WERI-Rb-1 (cell line): ENCODE measurements at regions not wholly inside any gene's neighbourhood (a gene's known extent, or its start where the extent isn't known, plus 50 kb on each side); places are given as distances from the start of the nearest gene placed in this dataset.

Source experiments
- DNase-seq: peaks from one replicate; pipeline ENCODE4 v3.0.0-alpha.2; 2020
- H3K27ac ChIP-seq: fragments of 250-450 bp; sonication (Bioruptor Pico); 2 replicates; pipeline ENCODE4 v1.5.1; 2020; ENCODE audit warnings: mild to moderate bottlenecking, moderate library complexity
- H3K27me3 ChIP-seq: fragments of 250-450 bp; sonication (Bioruptor Pico); 2 replicates; pipeline ENCODE4 v1.5.1; 2021; ENCODE audit warnings: mild to moderate bottlenecking, low read depth, moderate library complexity; ENCODE audit not compliant: insufficient read depth, severe bottlenecking
- H3K36me3 ChIP-seq: fragments of 250-450 bp; sonication (Bioruptor Pico); 2 replicates; pipeline ENCODE4 v1.5.1; 2020; ENCODE audit warnings: mild to moderate bottlenecking, moderate library complexity
- H3K4me3 ChIP-seq: 2 replicates; pipeline ENCODE4 v1.5.1; 2011; ENCODE audit warnings: low read depth, mild to moderate bottlenecking, control low read depth, low read length
- H3K9me3 ChIP-seq: fragments of 250-450 bp; sonication (Bioruptor Pico); 2 replicates; pipeline ENCODE4 v1.5.1; 2021; ENCODE audit warnings: mild to moderate bottlenecking, moderate library complexity; ENCODE audit not compliant: severe bottlenecking
- CTCF ChIP-seq: IDR thresholded peaks from 2 replicates; pipeline ENCODE4 v1.5.1; 2011; ENCODE audit warnings: low read depth, mild to moderate bottlenecking, control low read depth, inconsistent platforms, low read length

- TF ChIP-seq CTCF = no peak
- Histone ChIP-seq H3K9me3 (no peaks in the 10 kb centered on the region), H3K27me3 (peaks cover 5% of the 10 kb centered on the region), H3K36me3 (no peaks in the 10 kb centered on the region), H3K27ac (no peak overlapping the region), H3K4me3 (no peak overlapping the region)
- DNase-seq = no peak
Measured at GRCh38 chr5:113965225-113965624, 396.6 kb upstream of the KCNN2 start.

GRCh38 chr5:113969901-113970300, 392.0 kb upstream of the KCNN2 start:
- no peak for TF ChIP-seq CTCF

GRCh38 chr5:113971454-113971853, 390.4 kb upstream of the KCNN2 start:
- Histone ChIP-seq H3K4me3 (no peak overlapping the region), H3K27ac (no peak overlapping the region), H3K9me3 (no peaks in the 10 kb centered on the region), H3K36me3 (no peaks in the 10 kb centered on the region), H3K27me3 (peaks cover 3% of the 10 kb centered on the region)
- no peak for TF ChIP-seq CTCF
- no peak for DNase-seq

More at GRCh38 chr5:113969901-113970300, 392.0 kb upstream of the KCNN2 start:
- H3K27ac ChIP-seq = no peak overlapping the region
- no peak for DNase-seq
- H3K27me3 ChIP-seq = peaks cover 3% of the 10 kb centered on the region
- H3K9me3 ChIP-seq = no peaks in the 10 kb centered on the region
- H3K4me3 ChIP-seq = no peak overlapping the region
- H3K36me3 ChIP-seq = no peaks in the 10 kb centered on the region

- H3K4me3 ChIP-seq = no peak overlapping the region
- DNase-seq = no peak
- no peaks in the 10 kb centered on the region for H3K36me3 ChIP-seq
- H3K9me3 ChIP-seq = no peaks in the 10 kb centered on the region
- H3K27ac ChIP-seq = no peak overlapping the region
- H3K27me3 ChIP-seq = no peaks in the 10 kb centered on the region
- no peak for TF ChIP-seq CTCF
Measured at GRCh38 chr5:113974976-113975375, 386.9 kb upstream of the KCNN2 start.

GRCh38 chr5:113984928-113985327, 376.9 kb upstream of the KCNN2 start:
- TF ChIP-seq CTCF = no peak
- Histone ChIP-seq H3K27me3 (no peaks in the 10 kb centered on the region), H3K4me3 (no peak overlapping the region), H3K36me3 (no peaks in the 10 kb centered on the region), H3K27ac (no peak overlapping the region), H3K9me3 (no peaks in the 10 kb centered on the region)
- DNase-seq = no peak

- H3K27me3 ChIP-seq = no peaks in the 10 kb centered on the region
- no peak overlapping the region for H3K27ac ChIP-seq
- DNase-seq = no peak
- TF ChIP-seq CTCF = no peak
- no peaks in the 10 kb centered on the region for H3K36me3 ChIP-seq
- H3K9me3 ChIP-seq = no peaks in the 10 kb centered on the region
- no peak overlapping the region for H3K4me3 ChIP-seq
Measured at GRCh38 chr5:113985505-113985904, 376.4 kb upstream of the KCNN2 start.
